Panc1 (cell line): ENCODE measurements at regions not wholly inside any gene's neighbourhood (a gene's known extent, or its start where the extent isn't known, plus 50 kb on each side); places are given as distances from the start of the nearest gene placed in this dataset.

Experiments used
- ATAC-seq: fragments of 200-7000 bp; cut with Tn5 transposase; 2 replicates; pipeline ENCODE4 v1.9.1; 2020; ENCODE audit warnings: mild to moderate bottlenecking, moderate library complexity
- BruUV-seq: library from RNA; stranded (reverse); fragments of 400-500 nt; replicated peaks from 2 replicates; lab custom pipeline; 2021; lab: Mats Ljungman, UMichigan
- CTCF ChIA-PET: fragments of 300-600 bp; sonication (Branson Sonifier 250); formaldehyde crosslinking; loops from one replicate; lab custom pipeline; 2022; ENCODE audit warnings: antibody characterized with exemption; lab: Charles Lee
- POLR2A ChIA-PET: fragments of 300-600 bp; sonication (Branson Sonifier 250); formaldehyde crosslinking; loops from one replicate; lab custom pipeline; 2022; ENCODE audit warnings: antibody characterized with exemption; lab: Charles Lee
- DNase-seq: peaks from one replicate; pipeline ENCODE4 v3.0.0-alpha.2; 2010; ENCODE audit warnings: low read depth, low spot score
- H3K27ac ChIP-seq: 2 replicates; pipeline ENCODE4 v1.5.1; 2011; ENCODE audit warnings: mild to moderate bottlenecking, low read length, inconsistent platforms
- H3K27me3 ChIP-seq: fragments of 200-500 bp; sonication (Bioruptor generic); 2 replicates; pipeline ENCODE4 v1.6.0; 2014; ENCODE audit warnings: low read length, inconsistent platforms; ENCODE audit not compliant: control insufficient read depth, insufficient read depth
- H3K36me3 ChIP-seq: fragments of 200-500 bp; sonication (Bioruptor generic); 2 replicates; pipeline ENCODE4 v1.5.1; 2014; ENCODE audit warnings: inconsistent platforms, mild to moderate bottlenecking, low read length, moderate library complexity; ENCODE audit not compliant: control insufficient read depth, insufficient read depth
- H3K4me1 ChIP-seq: 2 replicates; pipeline ENCODE4 v1.5.1; 2011; ENCODE audit warnings: inconsistent platforms, mild to moderate bottlenecking, low read length, moderate library complexity; ENCODE audit not compliant: control insufficient read depth, insufficient read depth
- H3K4me3 ChIP-seq, 2 experiments: 2 replicates each; pipeline ENCODE4 v1.5.1; 2011 to 2012; ENCODE audit warnings: low read depth in 2 of 2, low read length in 2 of 2, mild to moderate bottlenecking in 2 of 2, inconsistent platforms in 1 of 2, moderate library complexity in 1 of 2
- H3K9me3 ChIP-seq: fragments of 200-500 bp; sonication (Bioruptor generic); 2 replicates; pipeline ENCODE4 v1.5.1; 2014; ENCODE audit warnings: low read depth, mild to moderate bottlenecking, inconsistent platforms, low read length, moderate library complexity; ENCODE audit not compliant: control insufficient read depth, insufficient read depth
- CTCF ChIP-seq: fragments of 450-650 bp; IDR thresholded peaks from 2 replicates; pipeline ENCODE4 v1.5.1; 2017; ENCODE audit warnings: mild to moderate bottlenecking
- POLR2AphosphoS5 ChIP-seq: IDR thresholded peaks from 2 replicates; pipeline ENCODE4 v1.6.1; 2012; ENCODE audit warnings: mild to moderate bottlenecking, low read depth, low read length, moderate library complexity
- REST ChIP-seq, 2 experiments: IDR thresholded peaks; 2 replicates each; pipeline ENCODE4 v1.6.1; 2011 to 2012; ENCODE audit warnings: low read depth in 2 of 2, control low read depth in 1 of 2, low read length in 1 of 2, mild to moderate bottlenecking in 1 of 2, moderate library complexity in 1 of 2; ENCODE audit not compliant: insufficient read depth in 1 of 2
- SIN3A ChIP-seq: IDR thresholded peaks from 2 replicates; pipeline ENCODE4 v1.6.1; 2012; ENCODE audit warnings: low read depth, mild to moderate bottlenecking, low read length, moderate library complexity, borderline replicate concordance; ENCODE audit not compliant: insufficient read depth
- TCF7L2 ChIP-seq: IDR thresholded peaks from 2 replicates; pipeline ENCODE4 v1.6.1; 2011; ENCODE audit warnings: mild to moderate bottlenecking, low read depth, low read length, inconsistent platforms
- in situ Hi-C: cut with HindIII; loops from 2 replicates; pipeline ENCODE4 v1.10.0; 2016; ENCODE audit warnings: low sequenced_read_pairs, low pct_unique_long_range_greater_than_20kb
- intact Hi-C: fragments of 100-400 bp; cut with micrococcal nuclease; formaldehyde crosslinking; loops from one replicate; pipeline ENCODE4 v1.10.0; 2022; ENCODE audit not compliant: unreplicated experiment

GRCh38 chr6:1054653-1055014 is 257.3 kb upstream of the FOXQ1 start:
- BruUV-seq, result no TSS peak
- Histone ChIP-seq H3K4me3 (no peak overlapping the region), H3K9me3 (no peaks in the 10 kb centered on the region), H3K36me3 (no peaks in the 10 kb centered on the region), H3K27me3 (no peaks in the 10 kb centered on the region; the same call in 1 of the 2 replicates), H3K4me1 (no peaks in the 10 kb centered on the region), H3K27ac (no peak overlapping the region)
- no peak for ATAC-seq
- TF ChIP-seq SIN3A, result no peak
- TF ChIP-seq REST (IDR thresholded peaks at IDR 0.05; ENCODE audit: insufficient read depth in 1 of 2, low read depth in 2 of 2, low read length in 1 of 2), result no peak
- TF ChIP-seq POLR2AphosphoS5, result no peak
- TF ChIP-seq TCF7L2, result no peak
- TF ChIP-seq CTCF, result no peak
- POLR2A ChIA-PET, result no interaction called here
- in situ Hi-C loops, result no loop called here
- no peak for DNase-seq
- intact Hi-C loops, result no loop called here
- CTCF ChIA-PET, result no interaction called here

GRCh38 chr6:1053586-1053985 is 258.3 kb upstream of the FOXQ1 start:
- ChIA-PET CTCF (no interaction called here), POLR2A (no interaction called here)
- in situ Hi-C loops, result no loop called here
- Histone ChIP-seq H3K27me3 (no peaks in the 10 kb centered on the region; the same call in 1 of the 2 replicates), H3K4me3 (no peak overlapping the region), H3K4me1 (no peaks in the 10 kb centered on the region), H3K27ac (no peak overlapping the region), H3K36me3 (no peaks in the 10 kb centered on the region), H3K9me3 (no peaks in the 10 kb centered on the region)
- ATAC-seq, result no peak; the same call in 1 of the 2 replicates
- TF ChIP-seq CTCF, result no peak
- TF ChIP-seq TCF7L2, result no peak
- no peak for TF ChIP-seq REST (IDR thresholded peaks at IDR 0.05; ENCODE audit: insufficient read depth in 1 of 2, low read depth in 2 of 2, low read length in 1 of 2)
- TF ChIP-seq POLR2AphosphoS5, result no peak
- TF ChIP-seq SIN3A, result no peak
- BruUV-seq, result no TSS peak
- intact Hi-C loops, result no loop called here
- no peak for DNase-seq
